NCI-H1694 treated with DMSO at 0.1 percent for 48 hours (cell line): ENCODE measurements at regions not wholly inside any gene's neighbourhood (a gene's known extent, or its start where the extent isn't known, plus 50 kb on each side); places are given as distances from the start of the nearest gene placed in this dataset.

Experiments used
- DNase-seq: peaks from one replicate; lab custom pipeline; 2025; lab: John Stamatoyannopoulos, UW

GRCh38 chr4:159500861-159501260 is 398.0 kb downstream of the RAPGEF2 start:
- no peak for DNase-seq

- no peak for DNase-seq
Measured at GRCh38 chr4:159503236-159504008, 400.5 kb downstream of the RAPGEF2 start.

- DNase-seq = no peak
Measured at GRCh38 chr4:159504684-159505083, 401.8 kb downstream of the RAPGEF2 start.

GRCh38 chr4:159505266-159505975 is 402.5 kb downstream of the RAPGEF2 start:
- no peak for DNase-seq

- no peak for DNase-seq
Measured at GRCh38 chr4:159506801-159507517, 404.1 kb downstream of the RAPGEF2 start.

- no peak for DNase-seq
Measured at GRCh38 chr4:159508917-159509500, 406.1 kb downstream of the RAPGEF2 start.

GRCh38 chr4:159512348-159512747 is 409.5 kb downstream of the RAPGEF2 start:
- DNase-seq = no peak

- DNase-seq = no peak
Measured at GRCh38 chr4:159515314-159516025, 412.6 kb downstream of the RAPGEF2 start.

GRCh38 chr4:159516556-159517140 is 413.8 kb downstream of the RAPGEF2 start:
- no peak for DNase-seq

GRCh38 chr4:159520074-159520473 is 417.2 kb downstream of the RAPGEF2 start:
- DNase-seq = no peak

- no peak for DNase-seq
Measured at GRCh38 chr4:159526172-159526571, 423.3 kb downstream of the RAPGEF2 start.

- DNase-seq = no peak
Measured at GRCh38 chr4:159534655-159535054, 431.8 kb downstream of the RAPGEF2 start.

- DNase-seq = no peak
Measured at GRCh38 chr4:159538556-159538955, 435.7 kb downstream of the RAPGEF2 start.

GRCh38 chr4:159540038-159540437 is 437.2 kb downstream of the RAPGEF2 start:
- DNase-seq = no peak

- no peak for DNase-seq
Measured at GRCh38 chr4:159540501-159540900, 437.6 kb downstream of the RAPGEF2 start.

- no peak for DNase-seq
Measured at GRCh38 chr4:159541143-159541542, 438.3 kb downstream of the RAPGEF2 start.

GRCh38 chr4:159542296-159542695 is 439.4 kb downstream of the RAPGEF2 start:
- DNase-seq = no peak

GRCh38 chr4:159543831-159544230 is 441.0 kb downstream of the RAPGEF2 start:
- no peak for DNase-seq

- DNase-seq = no peak
Measured at GRCh38 chr4:159545556-159545955, 442.7 kb downstream of the RAPGEF2 start.

- no peak for DNase-seq
Measured at GRCh38 chr4:159547645-159548308, 444.9 kb downstream of the RAPGEF2 start.

GRCh38 chr4:159549098-159549518 is 446.2 kb downstream of the RAPGEF2 start:
- DNase-seq = no peak
